ENCODE measurements at regions not wholly inside any gene's neighbourhood (a gene's known extent, or its start where the extent isn't known, plus 50 kb on each side); places are given as distances from the start of the nearest gene placed in this dataset.

- DNase-seq: no peak
These were observed 52.5 kb upstream of the PITX2 start for GRCh38 chr4:110675426-110675825.

- DNase-seq: no peak
These were observed 53.4 kb upstream of the PITX2 start for GRCh38 chr4:110676241-110676640.

- no peak for DNase-seq
These were observed 55.8 kb upstream of the PITX2 start for GRCh38 chr4:110678517-110679227.

GRCh38 chr4:110680265-110680664 is 57.4 kb upstream of the PITX2 start:
- DNase-seq: no peak

GRCh38 chr4:110681381-110681780 is 58.5 kb upstream of the PITX2 start:
- DNase-seq: no peak

GRCh38 chr4:110682311-110682710 is 59.4 kb upstream of the PITX2 start:
- DNase-seq: no peak

- DNase-seq: no peak
These were observed 60.7 kb upstream of the PITX2 start for GRCh38 chr4:110683601-110684000.

- no peak for DNase-seq
These were observed 79.4 kb upstream of the PITX2 start for GRCh38 chr4:110702326-110702725.

- no peak for DNase-seq
These were observed 82.0 kb upstream of the PITX2 start for GRCh38 chr4:110704748-110705439.

- no peak for DNase-seq
These were observed 82.5 kb upstream of the PITX2 start for GRCh38 chr4:110705440-110705782.

- no peak for DNase-seq
These were observed 87.2 kb upstream of the PITX2 start for GRCh38 chr4:110710070-110710469.

- DNase-seq: no peak
These were observed 89.6 kb upstream of the PITX2 start for GRCh38 chr4:110712486-110712885.

GRCh38 chr4:110730318-110730717 is 107.4 kb upstream of the PITX2 start:
- DNase-seq: no peak

GRCh38 chr4:110733901-110734300 is 111.0 kb upstream of the PITX2 start:
- DNase-seq: no peak

GRCh38 chr4:110735686-110736085 is 112.8 kb upstream of the PITX2 start:
- DNase-seq: no peak

GRCh38 chr4:110737931-110738330 is 115.1 kb upstream of the PITX2 start:
- DNase-seq: no peak

GRCh38 chr4:110742143-110742542 is 119.3 kb upstream of the PITX2 start:
- DNase-seq: no peak

- DNase-seq: no peak
These were observed 125.2 kb upstream of the PITX2 start for GRCh38 chr4:110748071-110748470.

GRCh38 chr4:110751183-110751582 is 128.3 kb upstream of the PITX2 start:
- DNase-seq: no peak

- DNase-seq: no peak
These were observed 129.1 kb upstream of the PITX2 start for GRCh38 chr4:110751986-110752385.

- no peak for DNase-seq
These were observed 130.6 kb upstream of the PITX2 start for GRCh38 chr4:110753466-110753865.

- no peak for DNase-seq
These were observed 131.8 kb upstream of the PITX2 start for GRCh38 chr4:110754716-110755115.

GRCh38 chr4:110769578-110769977 is 146.7 kb upstream of the PITX2 start:
- no peak for DNase-seq

GRCh38 chr4:110770353-110770752 is 147.5 kb upstream of the PITX2 start:
- DNase-seq: no peak

- DNase-seq: no peak
These were observed 155.6 kb upstream of the PITX2 start for GRCh38 chr4:110778521-110778920.
